Putamen (tissue), 1 donor: ENCODE measurements at regions not wholly inside any gene's neighbourhood (a gene's known extent, or its start where the extent isn't known, plus 50 kb on each side); places are given as distances from the start of the nearest gene placed in this dataset.
"Not testable (repeated sequence)": the region's sequence is repeated elsewhere in the genome, so short reads cannot be mapped to it uniquely, and the experiment has no call there.

Experiments
- DNase-seq: peaks from one replicate; pipeline ENCODE4 v3.0.0-alpha.2; 2016; ENCODE audit warnings: low spot score

GRCh38 chr7:47190462-47190861 lies 391.4 kb downstream of the TNS3 start:
- no peak for DNase-seq

GRCh38 chr7:47188653-47189315 lies 393.1 kb downstream of the TNS3 start:
- no peak for DNase-seq

GRCh38 chr7:47188136-47188535 lies 393.8 kb downstream of the TNS3 start:
- no peak for DNase-seq

- peak; percentile 31 for DNase-seq
These were observed 395.6 kb downstream of the TNS3 start for GRCh38 chr7:47186316-47186715.

GRCh38 chr7:47185839-47186238 lies 396.1 kb downstream of the TNS3 start:
- DNase-seq = no peak

GRCh38 chr7:47185170-47185569 lies 396.7 kb downstream of the TNS3 start:
- DNase-seq = no peak

GRCh38 chr7:47183862-47184590 lies 397.9 kb downstream of the TNS3 start:
- DNase-seq = no peak

- DNase-seq = peak; percentile 42
These were observed 400.1 kb downstream of the TNS3 start for GRCh38 chr7:47181746-47182361.

- no peak for DNase-seq
These were observed 401.4 kb downstream of the TNS3 start for GRCh38 chr7:47180516-47180826.

GRCh38 chr7:47179812-47180515 lies 401.9 kb downstream of the TNS3 start:
- peak; percentile 34 for DNase-seq

- DNase-seq = not testable (repeated sequence)
These were observed 409.0 kb downstream of the TNS3 start for GRCh38 chr7:47172602-47173539.

- no peak for DNase-seq
These were observed 411.4 kb downstream of the TNS3 start for GRCh38 chr7:47170516-47170915.

- DNase-seq = no peak
These were observed 427.1 kb downstream of the TNS3 start for GRCh38 chr7:47154791-47155190.

- DNase-seq = no peak
These were observed 428.3 kb downstream of the TNS3 start for GRCh38 chr7:47153576-47153975.

- DNase-seq = no peak
These were observed 428.9 kb downstream of the TNS3 start for GRCh38 chr7:47153058-47153457.

GRCh38 chr7:47152307-47152706 lies 429.6 kb downstream of the TNS3 start:
- no peak for DNase-seq

GRCh38 chr7:47150497-47151260 lies 431.2 kb downstream of the TNS3 start:
- DNase-seq = no peak

- DNase-seq = no peak
These were observed 431.9 kb downstream of the TNS3 start for GRCh38 chr7:47149971-47150370.

- no peak for DNase-seq
These were observed 432.6 kb downstream of the TNS3 start for GRCh38 chr7:47149208-47149839.

- no peak for DNase-seq
These were observed 433.2 kb downstream of the TNS3 start for GRCh38 chr7:47148536-47149207.
